ENCODE measurements at regions not wholly inside any gene's neighbourhood (a gene's known extent, or its start where the extent isn't known, plus 50 kb on each side); places are given as distances from the start of the nearest gene placed in this dataset.

DNA sequence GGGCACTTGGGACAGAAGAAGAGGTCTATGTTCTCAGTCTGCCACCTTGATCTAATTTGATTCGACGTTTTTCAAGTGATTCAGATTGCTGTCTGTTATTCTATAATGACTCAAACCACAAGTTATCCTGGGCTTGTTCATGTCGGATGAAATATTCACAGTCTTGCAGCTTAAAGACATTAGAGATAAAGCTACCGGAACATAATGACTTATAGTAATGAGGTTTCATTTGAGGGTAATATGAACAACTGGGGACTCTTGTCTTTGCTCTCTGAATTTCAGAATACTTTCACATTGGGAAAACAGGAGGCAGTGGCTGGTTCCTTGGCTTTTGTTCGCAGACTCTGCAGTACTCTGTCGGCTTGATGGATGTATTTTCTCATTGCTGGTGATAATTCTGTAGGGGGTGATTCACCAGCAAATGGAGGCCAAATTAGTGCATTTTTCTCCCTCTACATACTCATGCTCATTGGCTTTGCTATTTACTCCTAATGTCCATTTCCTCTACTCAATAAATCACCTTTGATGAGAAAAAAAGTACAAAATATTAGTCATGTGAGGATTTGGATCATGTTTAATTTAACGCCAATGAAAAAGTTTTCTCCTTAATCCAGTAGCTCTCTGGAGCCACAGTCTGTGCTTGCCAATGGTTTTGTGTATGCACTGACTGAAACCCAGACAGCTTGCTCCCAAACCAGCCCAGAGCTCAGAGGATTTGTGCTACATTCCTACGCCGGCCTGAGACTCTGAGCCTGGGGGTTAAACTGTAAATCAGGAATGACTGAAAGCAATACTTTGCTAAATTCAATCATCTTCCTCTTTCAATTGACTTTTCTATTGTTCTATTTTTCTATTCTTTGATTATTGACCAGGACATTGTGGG is 154.7 kb upstream of the ANKH start:
- TF ChIP-seq, protein P1, sequence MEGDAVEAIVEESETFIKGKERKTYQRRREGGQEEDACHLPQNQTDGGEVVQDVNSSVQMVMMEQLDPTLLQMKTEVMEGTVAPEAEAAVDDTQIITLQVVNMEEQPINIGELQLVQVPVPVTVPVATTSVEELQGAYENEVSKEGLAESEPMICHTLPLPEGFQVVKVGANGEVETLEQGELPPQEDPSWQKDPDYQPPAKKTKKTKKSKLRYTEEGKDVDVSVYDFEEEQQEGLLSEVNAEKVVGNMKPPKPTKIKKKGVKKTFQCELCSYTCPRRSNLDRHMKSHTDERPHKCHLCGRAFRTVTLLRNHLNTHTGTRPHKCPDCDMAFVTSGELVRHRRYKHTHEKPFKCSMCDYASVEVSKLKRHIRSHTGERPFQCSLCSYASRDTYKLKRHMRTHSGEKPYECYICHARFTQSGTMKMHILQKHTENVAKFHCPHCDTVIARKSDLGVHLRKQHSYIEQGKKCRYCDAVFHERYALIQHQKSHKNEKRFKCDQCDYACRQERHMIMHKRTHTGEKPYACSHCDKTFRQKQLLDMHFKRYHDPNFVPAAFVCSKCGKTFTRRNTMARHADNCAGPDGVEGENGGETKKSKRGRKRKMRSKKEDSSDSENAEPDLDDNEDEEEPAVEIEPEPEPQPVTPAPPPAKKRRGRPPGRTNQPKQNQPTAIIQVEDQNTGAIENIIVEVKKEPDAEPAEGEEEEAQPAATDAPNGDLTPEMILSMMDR (IDR thresholded peaks at IDR 0.05) = no peak
- TF ChIP-seq EZH2 (IDR thresholded peaks at IDR 0.05; ENCODE audit: borderline replicate concordance, insufficient read depth, low read depth, low read length, poor library complexity, severe bottlenecking) = no peak
- peaks cover 59% of the 10 kb centered on the region for H3K27me3 Mint-ChIP-seq
- ATAC-seq (ENCODE audit: low read depth) = no peak
- H3K9me3 Mint-ChIP-seq (ENCODE audit: insufficient read depth) = no peaks in the 10 kb centered on the region
- no peak overlapping the region for H3K4me3 Mint-ChIP-seq
- Histone ChIP-seq H3K4me1 (ENCODE audit: control insufficient read depth in 2 of 2, insufficient read depth in 2 of 2, low read length in 2 of 2) (no peaks in the 10 kb centered on the region), H3K79me2 (ENCODE audit: control insufficient read depth, insufficient read depth, low read length) (no peaks in the 10 kb centered on the region), H3K4me3 (ENCODE audit: control extremely low read depth in 1 of 5, extremely low read depth in 1 of 5, insufficient read depth in 1 of 5, low read depth in 2 of 5, low read length in 4 of 5) (no peak overlapping the region), H3K36me3 (replicated peaks in 1 of 2; ENCODE audit: control extremely low read depth in 1 of 2, control insufficient read depth in 1 of 2, extremely low read depth in 1 of 2, insufficient read depth in 2 of 2, low read length in 1 of 2) (no peaks in the 10 kb centered on the region), H3K27ac (ENCODE audit: low read length in 2 of 2) (no peak overlapping the region), H3K9ac (ENCODE audit: low read length) (no peak overlapping the region), H2AFZ (ENCODE audit: insufficient read depth, low read depth, low read length, poor library complexity, severe bottlenecking) (no peak overlapping the region), H3K27me3 (replicated peaks in 1 of 4; ENCODE audit: control extremely low read depth in 1 of 4, control insufficient read depth in 3 of 4, insufficient read depth in 4 of 4, low read length in 3 of 4) (peaks cover 0 to 13% (median 1%) of the 10 kb centered on the region in 4 experiments), H4K20me1 (ENCODE audit: control insufficient read depth, insufficient read depth, low read length, poor library complexity, severe bottlenecking) (no peaks in the 10 kb centered on the region), H3K9me3 (ENCODE audit: control extremely low read depth in 1 of 3, control insufficient read depth in 2 of 3, insufficient read depth in 1 of 3, low read length in 2 of 3) (no peaks in the 10 kb centered on the region), H3K4me2 (replicated peaks; ENCODE audit: low read depth, low read length, poor library complexity, severe bottlenecking) (no peak overlapping the region)
- H3K27ac Mint-ChIP-seq = no peak overlapping the region
- POLR2A ChIA-PET = no interaction called here
- DNase-seq = no peak
- CTCF ChIA-PET = interaction anchor here (1.2 to 4.1 kb wide), 3 partner anchors 11 to 378 kb away, joined by 3 to 12 read pairs (median 3); no protein-coding TSS in a partner anchor
- no peaks in the 10 kb centered on the region for H3K4me1 Mint-ChIP-seq
- intact Hi-C loops (cut with micrococcal nuclease) = no loop called here
- WGBS (ENCODE audit: insufficient coverage) = no CpG with 5 or more reads among the region's 9 CpGs

DNA sequence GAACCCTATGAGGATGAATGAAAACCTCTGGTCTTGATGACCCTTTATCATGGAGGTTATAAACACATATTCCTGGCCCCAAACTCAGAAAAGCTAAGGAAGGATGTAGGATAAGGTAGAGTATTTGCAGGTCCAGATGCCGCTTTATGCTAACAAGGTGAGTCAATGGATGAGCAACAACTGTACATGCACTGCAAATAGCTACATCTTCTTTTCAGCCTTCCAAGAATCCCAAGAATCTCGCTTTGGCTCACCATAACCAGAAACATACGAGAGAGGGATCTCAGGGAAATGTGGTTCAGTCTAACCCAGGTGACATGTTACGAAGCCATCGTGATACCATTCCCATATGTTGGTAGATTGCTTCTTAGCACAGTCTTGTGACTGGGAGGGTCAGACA is 152.3 kb upstream of the ANKH start:
- H3K36me3 ChIP-seq (replicated peaks in 1 of 2; ENCODE audit: control extremely low read depth in 1 of 2, control insufficient read depth in 1 of 2, extremely low read depth in 1 of 2, insufficient read depth in 2 of 2, low read length in 1 of 2) = no peaks in the 10 kb centered on the region
- ATAC-seq (ENCODE audit: low read depth) (no peak), DNase-seq (no peak)
- no peaks in the 10 kb centered on the region for H4K20me1 ChIP-seq (ENCODE audit: control insufficient read depth, insufficient read depth, low read length, poor library complexity, severe bottlenecking)
- no peak overlapping the region for H3K4me3 Mint-ChIP-seq
- H3K4me1 Mint-ChIP-seq = no peaks in the 10 kb centered on the region
- WGBS (ENCODE audit: insufficient coverage) = 96% methylated on average over 3 of the region's 5 CpGs
- H3K79me2 ChIP-seq (ENCODE audit: control insufficient read depth, insufficient read depth, low read length) = no peaks in the 10 kb centered on the region
- no peak overlapping the region for H3K4me3 ChIP-seq (ENCODE audit: control extremely low read depth in 1 of 5, extremely low read depth in 1 of 5, insufficient read depth in 1 of 5, low read depth in 2 of 5, low read length in 4 of 5)
- ChIA-PET CTCF (interaction anchor here (1.5 to 4.1 kb wide), 2 partner anchors 9 to 12 kb away, joined by 4 to 12 read pairs; no protein-coding TSS in a partner anchor), POLR2A (no interaction called here)
- no peak overlapping the region for H2AFZ ChIP-seq (ENCODE audit: insufficient read depth, low read depth, low read length, poor library complexity, severe bottlenecking)
- no peak overlapping the region for H3K9ac ChIP-seq (ENCODE audit: low read length)
- H3K4me1 ChIP-seq (ENCODE audit: control insufficient read depth in 2 of 2, insufficient read depth in 2 of 2, low read length in 2 of 2) = no peaks in the 10 kb centered on the region
- intact Hi-C loops (cut with micrococcal nuclease) = no loop called here
- TF ChIP-seq, protein P1 (IDR thresholded peaks at IDR 0.05) = no peak
- TF ChIP-seq EZH2 (IDR thresholded peaks at IDR 0.05; ENCODE audit: borderline replicate concordance, insufficient read depth, low read depth, low read length, poor library complexity, severe bottlenecking) = no peak
- H3K27ac ChIP-seq (ENCODE audit: low read length in 2 of 2) = no peak overlapping the region
- peaks cover 54% of the 10 kb centered on the region for H3K27me3 Mint-ChIP-seq
- no peaks in the 10 kb centered on the region for H3K9me3 Mint-ChIP-seq (ENCODE audit: insufficient read depth)
- H3K27ac Mint-ChIP-seq = no peak overlapping the region
- no peak overlapping the region for H3K4me2 ChIP-seq (replicated peaks; ENCODE audit: low read depth, low read length, poor library complexity, severe bottlenecking)
- H3K9me3 ChIP-seq (ENCODE audit: control extremely low read depth in 1 of 3, control insufficient read depth in 2 of 3, insufficient read depth in 1 of 3, low read length in 2 of 3) = no peaks in the 10 kb centered on the region
- H3K27me3 ChIP-seq (replicated peaks in 1 of 4; ENCODE audit: control extremely low read depth in 1 of 4, control insufficient read depth in 3 of 4, insufficient read depth in 4 of 4, low read length in 3 of 4) = peaks cover 0 to 8% (median 0%) of the 10 kb centered on the region in 4 experiments

Measured in B cell (primary cell).